ENCODE measurements at regions not wholly inside any gene's neighbourhood (a gene's known extent, or its start where the extent isn't known, plus 50 kb on each side); places are given as distances from the start of the nearest gene placed in this dataset.
"Not testable (repeated sequence)": the region's sequence is repeated elsewhere in the genome, so short reads cannot be mapped to it uniquely, and the experiment has no call there.

DNA sequence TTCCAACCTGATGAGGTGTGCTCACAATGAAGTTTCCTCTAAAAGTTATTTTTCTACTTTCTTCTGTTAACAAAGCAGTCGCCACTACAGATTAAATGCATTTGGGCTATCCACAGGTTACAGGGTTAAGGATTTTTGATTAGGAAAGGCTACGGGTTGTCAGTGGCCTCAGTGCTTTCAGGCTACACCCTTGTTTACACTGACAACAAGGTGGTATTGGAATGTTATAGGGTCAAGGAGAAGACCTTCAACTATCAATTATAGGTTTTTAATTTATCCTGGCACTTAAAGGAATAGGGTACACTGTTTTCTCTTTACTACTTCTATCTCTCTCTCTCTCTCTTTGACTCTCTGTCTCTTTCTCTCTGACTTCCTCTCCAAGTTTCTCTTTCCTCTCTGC, 102.8 kb downstream of the TMEM167A start:
- TF ChIP-seq, protein P1, sequence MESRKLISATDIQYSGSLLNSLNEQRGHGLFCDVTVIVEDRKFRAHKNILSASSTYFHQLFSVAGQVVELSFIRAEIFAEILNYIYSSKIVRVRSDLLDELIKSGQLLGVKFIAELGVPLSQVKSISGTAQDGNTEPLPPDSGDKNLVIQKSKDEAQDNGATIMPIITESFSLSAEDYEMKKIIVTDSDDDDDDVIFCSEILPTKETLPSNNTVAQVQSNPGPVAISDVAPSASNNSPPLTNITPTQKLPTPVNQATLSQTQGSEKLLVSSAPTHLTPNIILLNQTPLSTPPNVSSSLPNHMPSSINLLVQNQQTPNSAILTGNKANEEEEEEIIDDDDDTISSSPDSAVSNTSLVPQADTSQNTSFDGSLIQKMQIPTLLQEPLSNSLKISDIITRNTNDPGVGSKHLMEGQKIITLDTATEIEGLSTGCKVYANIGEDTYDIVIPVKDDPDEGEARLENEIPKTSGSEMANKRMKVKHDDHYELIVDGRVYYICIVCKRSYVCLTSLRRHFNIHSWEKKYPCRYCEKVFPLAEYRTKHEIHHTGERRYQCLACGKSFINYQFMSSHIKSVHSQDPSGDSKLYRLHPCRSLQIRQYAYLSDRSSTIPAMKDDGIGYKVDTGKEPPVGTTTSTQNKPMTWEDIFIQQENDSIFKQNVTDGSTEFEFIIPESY (IDR thresholded peaks at IDR 0.05), result not testable (repeated sequence)
- TF ChIP-seq RAD21 (IDR thresholded peaks at IDR 0.05); JUND (IDR thresholded peaks at IDR 0.05); HNF4A (conservative IDR thresholded peaks at IDR 0.05); HNF4G (IDR thresholded peaks at IDR 0.05); TAF1 (conservative IDR thresholded peaks at IDR 0.05); SP1 (IDR thresholded peaks at IDR 0.05): not testable (repeated sequence)
- TF ChIP-seq, protein P2, sequence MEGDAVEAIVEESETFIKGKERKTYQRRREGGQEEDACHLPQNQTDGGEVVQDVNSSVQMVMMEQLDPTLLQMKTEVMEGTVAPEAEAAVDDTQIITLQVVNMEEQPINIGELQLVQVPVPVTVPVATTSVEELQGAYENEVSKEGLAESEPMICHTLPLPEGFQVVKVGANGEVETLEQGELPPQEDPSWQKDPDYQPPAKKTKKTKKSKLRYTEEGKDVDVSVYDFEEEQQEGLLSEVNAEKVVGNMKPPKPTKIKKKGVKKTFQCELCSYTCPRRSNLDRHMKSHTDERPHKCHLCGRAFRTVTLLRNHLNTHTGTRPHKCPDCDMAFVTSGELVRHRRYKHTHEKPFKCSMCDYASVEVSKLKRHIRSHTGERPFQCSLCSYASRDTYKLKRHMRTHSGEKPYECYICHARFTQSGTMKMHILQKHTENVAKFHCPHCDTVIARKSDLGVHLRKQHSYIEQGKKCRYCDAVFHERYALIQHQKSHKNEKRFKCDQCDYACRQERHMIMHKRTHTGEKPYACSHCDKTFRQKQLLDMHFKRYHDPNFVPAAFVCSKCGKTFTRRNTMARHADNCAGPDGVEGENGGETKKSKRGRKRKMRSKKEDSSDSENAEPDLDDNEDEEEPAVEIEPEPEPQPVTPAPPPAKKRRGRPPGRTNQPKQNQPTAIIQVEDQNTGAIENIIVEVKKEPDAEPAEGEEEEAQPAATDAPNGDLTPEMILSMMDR (IDR thresholded peaks at IDR 0.05; ENCODE audit: low read depth, low read length, missing input control), result not testable (repeated sequence)
- TF ChIP-seq, protein P3, sequence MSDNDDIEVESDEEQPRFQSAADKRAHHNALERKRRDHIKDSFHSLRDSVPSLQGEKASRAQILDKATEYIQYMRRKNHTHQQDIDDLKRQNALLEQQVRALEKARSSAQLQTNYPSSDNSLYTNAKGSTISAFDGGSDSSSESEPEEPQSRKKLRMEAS (IDR thresholded peaks at IDR 0.05), result not testable (repeated sequence)
